ENCODE measurements at regions not wholly inside any gene's neighbourhood (a gene's known extent, or its start where the extent isn't known, plus 50 kb on each side); places are given as distances from the start of the nearest gene placed in this dataset.

- 56 to 61% methylated on average over 6 to 7 of the region's 7 CpGs for WGBS, 2 donors
- Histone ChIP-seq H3K36me3 (no peaks in the 10 kb centered on the region), H3K4me1 (peaks cover 0 to 9% (median 0%) of the 10 kb centered on the region in 3 donors), H3K4me3 (no peak overlapping the region), H3K27me3 (peaks cover 0 to 50% (median 0%) of the 10 kb centered on the region in 4 donors), H3K9me3 (no peaks in the 10 kb centered on the region), H3K27ac (no peak overlapping the region)
- intact Hi-C loops (cut with DNase I), result no loop called here
- TF ChIP-seq POLR2A (IDR thresholded peaks at IDR 0.05), result no peak
- TF ChIP-seq, protein P1, sequence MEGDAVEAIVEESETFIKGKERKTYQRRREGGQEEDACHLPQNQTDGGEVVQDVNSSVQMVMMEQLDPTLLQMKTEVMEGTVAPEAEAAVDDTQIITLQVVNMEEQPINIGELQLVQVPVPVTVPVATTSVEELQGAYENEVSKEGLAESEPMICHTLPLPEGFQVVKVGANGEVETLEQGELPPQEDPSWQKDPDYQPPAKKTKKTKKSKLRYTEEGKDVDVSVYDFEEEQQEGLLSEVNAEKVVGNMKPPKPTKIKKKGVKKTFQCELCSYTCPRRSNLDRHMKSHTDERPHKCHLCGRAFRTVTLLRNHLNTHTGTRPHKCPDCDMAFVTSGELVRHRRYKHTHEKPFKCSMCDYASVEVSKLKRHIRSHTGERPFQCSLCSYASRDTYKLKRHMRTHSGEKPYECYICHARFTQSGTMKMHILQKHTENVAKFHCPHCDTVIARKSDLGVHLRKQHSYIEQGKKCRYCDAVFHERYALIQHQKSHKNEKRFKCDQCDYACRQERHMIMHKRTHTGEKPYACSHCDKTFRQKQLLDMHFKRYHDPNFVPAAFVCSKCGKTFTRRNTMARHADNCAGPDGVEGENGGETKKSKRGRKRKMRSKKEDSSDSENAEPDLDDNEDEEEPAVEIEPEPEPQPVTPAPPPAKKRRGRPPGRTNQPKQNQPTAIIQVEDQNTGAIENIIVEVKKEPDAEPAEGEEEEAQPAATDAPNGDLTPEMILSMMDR (IDR thresholded peaks at IDR 0.05), result no peak
- DNase-seq, result no peak
These were observed 117.8 kb downstream of the FOXA2 start for GRCh38 chr20:22466447-22467171.

GRCh38 chr20:22465622-22466446, 118.5 kb downstream of the FOXA2 start:
- intact Hi-C loops (cut with DNase I), result no loop called here

GRCh38 chr20:22464312-22465003, 119.9 kb downstream of the FOXA2 start:
- 96% methylated on average over 4 to 5 of the region's 5 CpGs for WGBS, 2 donors
- H3K36me3 ChIP-seq, result no peaks in the 10 kb centered on the region
- TF ChIP-seq, protein P1 (IDR thresholded peaks at IDR 0.05), result no peak
- no peak for TF ChIP-seq POLR2A (IDR thresholded peaks at IDR 0.05)

More at GRCh38 chr20:22465622-22466446, 118.5 kb downstream of the FOXA2 start:
- H3K4me3 ChIP-seq, result no peak overlapping the region
- TF ChIP-seq POLR2A (IDR thresholded peaks at IDR 0.05), result no peak
- TF ChIP-seq, protein P1 (IDR thresholded peaks at IDR 0.05), result no peak
- DNase-seq, result no peak
- H3K36me3 ChIP-seq, result no peaks in the 10 kb centered on the region
- no peak overlapping the region for H3K27ac ChIP-seq
- H3K27me3 ChIP-seq, result peaks cover 0 to 50% (median 0%) of the 10 kb centered on the region in 4 donors
- H3K4me1 ChIP-seq, result peaks cover 0 to 9% (median 0%) of the 10 kb centered on the region in 3 donors
- 62 to 77% methylated on average over 4 to 5 of the region's 5 CpGs for WGBS, 2 donors
- no peaks in the 10 kb centered on the region for H3K9me3 ChIP-seq

DNA sequence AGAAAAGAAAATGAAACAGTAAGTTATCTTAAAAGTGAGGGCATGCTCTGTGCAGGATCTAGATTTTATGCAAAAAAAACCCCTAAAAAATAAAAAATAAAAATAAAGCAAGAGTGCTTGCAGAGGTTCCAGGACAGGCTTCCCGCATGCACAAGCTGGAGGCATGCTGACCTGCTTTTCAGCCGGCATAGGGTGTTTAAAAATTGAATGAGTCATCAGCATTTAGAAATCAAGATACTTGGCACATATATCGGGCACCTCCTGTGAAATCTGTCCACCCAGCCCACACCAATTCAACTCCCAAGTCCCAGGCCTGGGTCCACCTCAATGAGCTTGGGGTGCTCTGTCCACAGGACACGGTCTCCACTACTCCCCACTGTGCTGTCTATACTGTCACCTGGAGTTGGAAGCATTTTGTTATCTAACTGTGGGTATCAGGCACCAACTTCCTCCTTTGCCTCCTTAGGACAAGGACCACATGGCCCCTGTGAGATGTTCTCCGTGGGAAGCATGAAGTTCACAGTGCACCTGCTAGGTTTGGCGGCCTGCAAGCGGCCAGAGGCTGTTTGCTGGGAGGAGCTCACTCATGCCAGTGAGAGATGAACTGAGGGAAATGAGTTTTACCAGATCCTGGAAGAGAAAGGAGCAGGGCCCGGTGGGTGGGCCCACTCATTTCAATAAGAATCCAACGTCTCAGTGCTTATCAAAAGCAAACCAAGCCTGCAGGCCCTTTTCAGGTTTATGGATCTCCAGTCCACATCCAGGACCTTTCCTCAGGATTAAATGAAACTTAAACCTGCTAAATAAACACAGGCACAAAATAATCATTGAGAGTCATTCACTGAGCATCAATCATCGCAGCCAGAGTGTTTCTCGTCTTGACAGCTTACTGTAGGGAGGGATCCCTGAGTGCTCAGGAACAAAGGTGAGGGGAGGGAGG, 121.1 kb downstream of the FOXA2 start:
- Histone ChIP-seq H3K27me3 (peaks cover 0 to 44% (median 0%) of the 10 kb centered on the region in 4 donors), H3K9me3 (no peaks in the 10 kb centered on the region), H3K4me3 (no peak overlapping the region), H3K4me1 (peaks cover 0 to 9% (median 0%) of the 10 kb centered on the region in 3 donors), H3K36me3 (no peaks in the 10 kb centered on the region), H3K27ac (no peak overlapping the region)
- DNase-seq, result no peak
- intact Hi-C loops (cut with DNase I), result no loop called here
- 32 to 37% methylated on average over 10 of the region's 11 CpGs for WGBS, 2 donors
- no peak for TF ChIP-seq POLR2A (IDR thresholded peaks at IDR 0.05)
- TF ChIP-seq, protein P1 (IDR thresholded peaks at IDR 0.05), result no peak

More at GRCh38 chr20:22464312-22465003, 119.9 kb downstream of the FOXA2 start:
- peaks cover 0 to 9% (median 0%) of the 10 kb centered on the region in 3 donors for H3K4me1 ChIP-seq
- H3K4me3 ChIP-seq, result no peak overlapping the region
- no peak for DNase-seq
- no peak overlapping the region for H3K27ac ChIP-seq
- H3K27me3 ChIP-seq, result peaks cover 0 to 49% (median 0%) of the 10 kb centered on the region in 4 donors
- H3K9me3 ChIP-seq, result no peaks in the 10 kb centered on the region
- intact Hi-C loops (cut with DNase I), result no loop called here
